Keratinocyte (primary cell): ENCODE measurements at regions not wholly inside any gene's neighbourhood (a gene's known extent, or its start where the extent isn't known, plus 50 kb on each side); places are given as distances from the start of the nearest gene placed in this dataset.

Source experiments
- EZH2 ChIP-seq: IDR thresholded peaks from one replicate; pipeline ENCODE4 v1.6.1; 2012; ENCODE audit warnings: inconsistent platforms, mild to moderate bottlenecking, low read length, moderate library complexity
- TF ChIP-seq, protein P1 (sequence below), 3 experiments: IDR thresholded peaks in 1 of 3; conservative IDR thresholded peaks in 1 of 3; optimal IDR thresholded peaks in 1 of 3; 2 replicates in 2 of 3; 3 replicates in 1 of 3; pipeline versions ENCODE3 to v1.5.1; 2011; ENCODE audit warnings: low read length in 3 of 3, mild to moderate bottlenecking in 3 of 3, moderate library complexity in 2 of 3, control low read depth in 1 of 3, inconsistent platforms in 1 of 3; ENCODE audit not compliant: insufficient read depth in 2 of 3; ENCODE audit errors: extremely low read depth in 1 of 3

DNA sequence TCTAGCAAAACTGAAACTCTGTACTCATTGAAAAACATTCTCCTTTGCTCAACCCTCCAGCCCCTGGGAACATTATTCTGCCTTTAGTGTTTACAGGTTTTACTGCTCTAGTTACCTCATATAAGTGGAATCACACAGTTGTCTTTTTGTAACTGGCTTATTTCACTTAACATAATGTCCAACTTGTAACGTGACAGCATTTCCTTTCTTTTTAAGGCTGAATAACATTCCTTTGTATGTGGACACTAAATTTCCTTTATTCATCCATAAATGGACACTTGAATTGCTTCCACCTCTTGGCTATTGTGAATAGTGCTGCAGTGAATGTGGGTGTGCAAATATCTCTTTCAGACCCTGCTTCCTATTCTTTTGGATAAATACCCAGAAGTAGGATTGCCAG lies 144.9 kb downstream of the ACTR3 start:
- TF ChIP-seq, protein P1, sequence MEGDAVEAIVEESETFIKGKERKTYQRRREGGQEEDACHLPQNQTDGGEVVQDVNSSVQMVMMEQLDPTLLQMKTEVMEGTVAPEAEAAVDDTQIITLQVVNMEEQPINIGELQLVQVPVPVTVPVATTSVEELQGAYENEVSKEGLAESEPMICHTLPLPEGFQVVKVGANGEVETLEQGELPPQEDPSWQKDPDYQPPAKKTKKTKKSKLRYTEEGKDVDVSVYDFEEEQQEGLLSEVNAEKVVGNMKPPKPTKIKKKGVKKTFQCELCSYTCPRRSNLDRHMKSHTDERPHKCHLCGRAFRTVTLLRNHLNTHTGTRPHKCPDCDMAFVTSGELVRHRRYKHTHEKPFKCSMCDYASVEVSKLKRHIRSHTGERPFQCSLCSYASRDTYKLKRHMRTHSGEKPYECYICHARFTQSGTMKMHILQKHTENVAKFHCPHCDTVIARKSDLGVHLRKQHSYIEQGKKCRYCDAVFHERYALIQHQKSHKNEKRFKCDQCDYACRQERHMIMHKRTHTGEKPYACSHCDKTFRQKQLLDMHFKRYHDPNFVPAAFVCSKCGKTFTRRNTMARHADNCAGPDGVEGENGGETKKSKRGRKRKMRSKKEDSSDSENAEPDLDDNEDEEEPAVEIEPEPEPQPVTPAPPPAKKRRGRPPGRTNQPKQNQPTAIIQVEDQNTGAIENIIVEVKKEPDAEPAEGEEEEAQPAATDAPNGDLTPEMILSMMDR (optimal IDR thresholded peaks at IDR 0.05 in 1 of 3, IDR thresholded peaks at IDR 0.05 in 1 of 3, conservative IDR thresholded peaks at IDR 0.05 in 1 of 3; ENCODE audit: extremely low read depth in 1 of 3, insufficient read depth in 2 of 3, low read length in 3 of 3): no peak
- no peak for TF ChIP-seq EZH2
